ENCODE measurements at regions not wholly inside any gene's neighbourhood (a gene's known extent, or its start where the extent isn't known, plus 50 kb on each side); places are given as distances from the start of the nearest gene placed in this dataset.

GRCh38 chr3:103166890-103167289 lies 732.1 kb downstream of the ZPLD1 start:
- WGBS, 2 donors: 90 to 93% methylated on average over 13 of the region's 13 CpGs

GRCh38 chr3:103167850-103168249 lies 733.0 kb downstream of the ZPLD1 start:
- no peaks in the 10 kb centered on the region for H3K9me3 ChIP-seq
- WGBS, 2 donors: 77 to 80% methylated on average over 6 of the region's 6 CpGs
- DNase-seq: no peak

More at GRCh38 chr3:103166890-103167289, 732.1 kb downstream of the ZPLD1 start:
- no peaks in the 10 kb centered on the region for H3K27me3 ChIP-seq
- no peak overlapping the region for H3K4me3 ChIP-seq
- intact Hi-C loops (cut with DNase I): no loop called here
- H3K27ac ChIP-seq: no peak overlapping the region
- H3K9me3 ChIP-seq: no peaks in the 10 kb centered on the region
- DNase-seq: no peak
- TF ChIP-seq CTCF (IDR thresholded peaks at IDR 0.05): no peak
- no peaks in the 10 kb centered on the region for H3K36me3 ChIP-seq
- H3K4me1 ChIP-seq: no peaks in the 10 kb centered on the region

GRCh38 chr3:103169289-103169688 lies 734.5 kb downstream of the ZPLD1 start:
- TF ChIP-seq CTCF (IDR thresholded peaks at IDR 0.05): no peak
- H3K4me3 ChIP-seq: no peak overlapping the region
- no peak overlapping the region for H3K27ac ChIP-seq
- H3K9me3 ChIP-seq: no peaks in the 10 kb centered on the region
- no peaks in the 10 kb centered on the region for H3K36me3 ChIP-seq
- WGBS, 2 donors: 76 to 82% methylated on average over 2 of the region's 2 CpGs
- no peaks in the 10 kb centered on the region for H3K4me1 ChIP-seq
- intact Hi-C loops (cut with DNase I): no loop called here
- DNase-seq: no peak
- no peaks in the 10 kb centered on the region for H3K27me3 ChIP-seq

More at GRCh38 chr3:103167850-103168249, 733.0 kb downstream of the ZPLD1 start:
- Histone ChIP-seq H3K4me1 (no peaks in the 10 kb centered on the region), H3K27me3 (no peaks in the 10 kb centered on the region), H3K36me3 (no peaks in the 10 kb centered on the region), H3K4me3 (no peak overlapping the region), H3K27ac (no peak overlapping the region)
- intact Hi-C loops (cut with DNase I): no loop called here
- no peak for TF ChIP-seq POLR2A (IDR thresholded peaks at IDR 0.05)
- no peak for TF ChIP-seq CTCF (IDR thresholded peaks at IDR 0.05)
- no peak for TF ChIP-seq EP300 (IDR thresholded peaks at IDR 0.05)
- no peak for TF ChIP-seq POLR2AphosphoS5 (IDR thresholded peaks at IDR 0.05)

- intact Hi-C loops (cut with DNase I): no loop called here
- Histone ChIP-seq H3K27ac (no peak overlapping the region), H3K9me3 (no peaks in the 10 kb centered on the region), H3K4me1 (no peaks in the 10 kb centered on the region), H3K27me3 (no peaks in the 10 kb centered on the region), H3K36me3 (no peaks in the 10 kb centered on the region), H3K4me3 (no peak overlapping the region)
- DNase-seq: no peak
- TF ChIP-seq EP300 (IDR thresholded peaks at IDR 0.05): no peak
- TF ChIP-seq POLR2AphosphoS5 (IDR thresholded peaks at IDR 0.05): no peak
- no peak for TF ChIP-seq CTCF (IDR thresholded peaks at IDR 0.05)
- no peak for TF ChIP-seq POLR2A (IDR thresholded peaks at IDR 0.05)
Measured at GRCh38 chr3:103170651-103171050, 735.8 kb downstream of the ZPLD1 start.

- Histone ChIP-seq H3K27me3 (no peaks in the 10 kb centered on the region), H3K36me3 (no peaks in the 10 kb centered on the region), H3K9me3 (no peaks in the 10 kb centered on the region), H3K4me3 (no peak overlapping the region), H3K27ac (no peak overlapping the region), H3K4me1 (no peaks in the 10 kb centered on the region)
- TF ChIP-seq POLR2AphosphoS5 (IDR thresholded peaks at IDR 0.05): no peak
- no peak for TF ChIP-seq CTCF (IDR thresholded peaks at IDR 0.05)
- no peak for TF ChIP-seq POLR2A (IDR thresholded peaks at IDR 0.05)
- no peak for TF ChIP-seq EP300 (IDR thresholded peaks at IDR 0.05)
- WGBS, 2 donors: 80 to 93% methylated on average over 1 of the region's 1 CpG
- intact Hi-C loops (cut with DNase I): no loop called here
- no peak for DNase-seq
Measured at GRCh38 chr3:103173940-103174339, 739.1 kb downstream of the ZPLD1 start.

Data from sigmoid colon (tissue), 6 donors.